HCT116 (cell line): ENCODE measurements at regions not wholly inside any gene's neighbourhood (a gene's known extent, or its start where the extent isn't known, plus 50 kb on each side); places are given as distances from the start of the nearest gene placed in this dataset.

Experiments used
- CEBPB ChIP-seq: IDR thresholded peaks from 2 replicates; pipeline ENCODE4 v1.6.1; 2012; ENCODE audit warnings: low read depth
- CTCF ChIP-seq, 3 experiments: fragments of 200-600 bp in 1 of 3; sonication (generic) in 1 of 3; IDR thresholded peaks in 2 of 3; conservative IDR thresholded peaks in 1 of 3; 2 replicates each; pipeline ENCODE4 v1.5.1; 2012 to 2017; ENCODE audit warnings: low read depth in 2 of 3, low read length in 2 of 3, antibody characterized with exemption in 1 of 3, borderline replicate concordance in 1 of 3, control low read depth in 1 of 3, mild to moderate bottlenecking in 1 of 3, mixed read lengths in 1 of 3, mixed run types in 1 of 3, moderate library complexity in 1 of 3; ENCODE audit not compliant: insufficient read depth in 1 of 3
- EGR1 ChIP-seq: IDR thresholded peaks from 2 replicates; pipeline ENCODE4 v1.6.1; 2012; ENCODE audit warnings: low read depth
- EZH2 ChIP-seq: fragments of 200-600 bp; sonication (generic); IDR thresholded peaks from 2 replicates; pipeline ENCODE4 v1.6.1; 2017; ENCODE audit warnings: antibody characterized with exemption, mixed run types
- REST ChIP-seq: IDR thresholded peaks from 2 replicates; pipeline ENCODE4 v1.6.1; 2012; ENCODE audit warnings: low read depth

GRCh38 chr15:39285663-39286062 is 295.2 kb upstream of the THBS1 start:
- TF ChIP-seq CEBPB (no peak), CTCF (IDR thresholded peaks at IDR 0.05 in 2 of 3, conservative IDR thresholded peaks at IDR 0.05 in 1 of 3; ENCODE audit: borderline replicate concordance in 1 of 3, insufficient read depth in 1 of 3, low read depth in 2 of 3, low read length in 2 of 3) (no peak), REST (no peak), EZH2 (no peak), EGR1 (no peak)
